ENCODE measurements at regions not wholly inside any gene's neighbourhood (a gene's known extent, or its start where the extent isn't known, plus 50 kb on each side); places are given as distances from the start of the nearest gene placed in this dataset.

DNA sequence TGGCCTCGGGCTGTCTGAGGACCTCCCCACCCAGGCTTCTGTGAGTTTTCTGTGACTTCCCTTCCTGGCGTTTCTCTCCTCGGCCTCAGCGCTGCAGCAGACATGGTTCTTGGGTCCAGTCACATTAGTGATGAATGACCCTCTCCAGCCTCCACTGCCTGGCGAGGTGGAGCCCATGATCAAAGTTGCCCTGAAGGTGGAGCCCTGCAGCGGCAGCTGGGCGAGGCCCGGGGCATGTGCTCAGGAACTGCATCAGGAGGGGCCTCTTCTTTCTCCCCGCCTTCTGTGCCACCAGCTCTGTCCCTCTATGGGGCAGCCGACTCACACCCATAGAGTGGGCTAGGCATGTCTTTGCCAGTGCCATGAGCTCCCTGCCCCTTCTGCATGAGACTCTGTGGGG, 1079.7 kb downstream of the TBC1D22A start:
- Mint-ChIP-seq H3K27ac (no peak overlapping the region), H3K9me3 (no peaks in the 10 kb centered on the region), H3K4me1 (no peaks in the 10 kb centered on the region), H3K27me3 (peaks cover 74% of the 10 kb centered on the region), H3K4me3 (no peak overlapping the region)
- no peak for DNase-seq
- ATAC-seq, result no peak

DNA sequence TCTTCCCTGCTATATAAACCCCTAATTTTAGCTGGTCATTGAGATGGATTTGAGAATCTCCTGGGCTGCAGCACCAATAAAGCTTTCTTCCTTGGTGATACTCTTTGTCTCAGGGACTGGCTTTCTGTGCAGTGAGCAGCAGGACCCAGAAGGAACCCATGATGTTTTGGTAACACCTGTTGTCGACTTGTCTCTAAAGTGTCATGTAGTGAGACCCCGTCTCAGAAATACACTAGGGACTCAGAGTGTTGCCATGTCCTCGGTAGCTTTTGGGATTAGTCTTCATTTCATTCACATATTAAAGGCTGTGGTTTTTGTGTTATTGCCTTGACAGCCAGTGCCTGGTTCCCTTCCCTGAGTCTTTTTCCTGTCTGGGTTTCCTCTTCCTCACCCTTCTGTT, 1078.7 kb downstream of the TBC1D22A start:
- Mint-ChIP-seq H3K4me3 (no peak overlapping the region), H3K9me3 (no peaks in the 10 kb centered on the region), H3K27ac (no peak overlapping the region), H3K27me3 (peaks cover 71% of the 10 kb centered on the region), H3K4me1 (no peaks in the 10 kb centered on the region)
- no peak for ATAC-seq
- DNase-seq, result no peak

DNA sequence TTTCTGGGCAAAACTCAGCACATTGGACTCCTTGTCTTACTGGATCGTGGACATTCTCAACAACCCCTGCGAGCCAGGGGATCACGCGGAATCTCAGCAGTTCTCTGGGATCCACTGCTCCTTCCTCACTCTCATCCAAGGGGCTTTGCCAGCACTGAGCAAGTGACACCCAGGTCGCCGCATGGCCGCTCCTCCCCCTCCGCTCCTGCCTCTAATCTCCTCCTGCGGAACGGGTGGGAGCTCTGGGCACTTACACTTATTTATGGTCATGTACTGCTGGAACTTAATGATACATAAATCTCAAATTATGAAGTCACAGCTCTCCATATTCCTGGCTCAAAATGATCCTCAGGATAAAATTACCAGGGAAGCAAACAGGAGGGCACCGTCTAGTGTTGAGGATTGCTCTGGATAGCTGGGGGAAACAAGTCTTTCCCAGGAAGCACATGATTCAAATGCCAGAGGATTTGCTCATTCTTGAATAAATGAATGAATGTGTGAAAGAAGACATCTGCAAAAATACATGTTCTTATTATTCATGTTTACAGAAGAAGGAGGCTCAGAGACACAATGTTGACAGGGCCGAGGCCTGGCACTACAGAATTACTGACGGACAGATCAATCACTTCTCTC, 1077.3 kb downstream of the TBC1D22A start:
- Mint-ChIP-seq H3K27ac (no peak overlapping the region), H3K4me3 (no peak overlapping the region), H3K4me1 (no peaks in the 10 kb centered on the region), H3K27me3 (peaks cover 61% of the 10 kb centered on the region), H3K9me3 (no peaks in the 10 kb centered on the region)
- ATAC-seq (no peak), DNase-seq (no peak)

DNA sequence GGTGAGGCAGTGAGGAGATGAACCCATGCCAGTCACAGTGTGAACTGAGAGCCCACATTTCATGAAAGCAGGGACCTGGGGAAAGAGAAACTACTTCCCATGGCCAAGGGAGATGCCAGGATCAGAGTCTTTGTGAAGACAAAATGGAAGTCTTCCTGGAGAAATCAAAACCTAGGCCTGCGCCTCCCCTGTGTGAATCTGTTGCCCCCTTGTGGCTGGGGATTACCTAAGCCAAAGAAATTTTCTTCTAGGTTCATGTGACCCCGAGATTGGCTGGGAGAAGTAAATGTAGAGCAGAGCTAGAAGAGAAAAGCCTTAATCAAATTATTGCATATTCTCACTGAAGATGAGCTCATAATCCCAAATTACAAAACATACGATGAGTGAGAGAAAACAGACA, 1075.3 kb downstream of the TBC1D22A start:
- H3K4me1 Mint-ChIP-seq, result no peaks in the 10 kb centered on the region
- H3K9me3 Mint-ChIP-seq, result no peaks in the 10 kb centered on the region
- no peak overlapping the region for H3K4me3 Mint-ChIP-seq
- H3K27ac Mint-ChIP-seq, result no peak overlapping the region
- H3K27me3 Mint-ChIP-seq, result peaks cover 59% of the 10 kb centered on the region
- ATAC-seq (no peak), DNase-seq (no peak)

DNA sequence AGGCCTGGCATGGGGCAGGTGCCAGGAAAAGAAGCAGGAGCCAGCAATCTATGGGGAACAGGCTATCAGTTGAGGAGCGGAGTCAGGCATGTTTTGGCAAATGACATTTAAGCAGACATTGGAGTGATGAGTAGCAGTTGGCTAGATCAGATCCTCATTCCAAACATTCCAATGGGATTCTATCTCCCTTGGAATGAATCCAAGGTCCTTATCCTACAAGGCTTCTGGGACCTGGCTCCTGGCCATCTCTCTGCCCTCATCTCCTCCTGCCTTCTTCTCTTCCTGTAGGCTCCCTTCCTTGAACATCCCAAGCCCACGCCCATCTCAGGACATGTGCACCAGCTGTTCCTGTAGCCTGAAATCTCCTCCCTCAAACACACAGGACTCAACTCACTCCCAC, 1074.5 kb downstream of the TBC1D22A start:
- Mint-ChIP-seq H3K4me1 (no peaks in the 10 kb centered on the region), H3K9me3 (no peaks in the 10 kb centered on the region), H3K27ac (no peak overlapping the region), H3K4me3 (no peak overlapping the region), H3K27me3 (peaks cover 56% of the 10 kb centered on the region)
- DNase-seq, result no peak
- ATAC-seq, result no peak

DNA sequence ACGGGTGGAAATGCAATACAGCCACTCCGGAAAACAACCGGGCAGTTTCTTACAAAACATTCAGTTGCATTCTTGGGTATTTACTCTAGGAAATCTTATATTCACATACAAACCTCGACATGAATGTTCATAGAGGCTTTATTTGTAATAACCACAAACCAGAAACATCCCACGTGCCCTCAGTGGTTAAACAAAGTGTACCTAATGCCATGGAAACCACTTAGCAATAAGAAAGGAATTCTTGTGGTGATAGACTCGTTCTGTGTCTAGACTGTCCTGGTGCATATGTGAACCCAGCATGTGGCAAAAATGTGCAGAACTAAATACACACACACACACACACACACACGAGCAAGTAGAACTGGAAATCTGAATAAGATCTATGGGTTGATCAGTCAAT, 1073.3 kb downstream of the TBC1D22A start:
- DNase-seq (no peak), ATAC-seq (no peak)
- H3K9me3 Mint-ChIP-seq, result no peaks in the 10 kb centered on the region
- no peaks in the 10 kb centered on the region for H3K4me1 Mint-ChIP-seq
- H3K27me3 Mint-ChIP-seq, result peaks cover 45% of the 10 kb centered on the region
- no peak overlapping the region for H3K4me3 Mint-ChIP-seq
- no peak overlapping the region for H3K27ac Mint-ChIP-seq

DNA sequence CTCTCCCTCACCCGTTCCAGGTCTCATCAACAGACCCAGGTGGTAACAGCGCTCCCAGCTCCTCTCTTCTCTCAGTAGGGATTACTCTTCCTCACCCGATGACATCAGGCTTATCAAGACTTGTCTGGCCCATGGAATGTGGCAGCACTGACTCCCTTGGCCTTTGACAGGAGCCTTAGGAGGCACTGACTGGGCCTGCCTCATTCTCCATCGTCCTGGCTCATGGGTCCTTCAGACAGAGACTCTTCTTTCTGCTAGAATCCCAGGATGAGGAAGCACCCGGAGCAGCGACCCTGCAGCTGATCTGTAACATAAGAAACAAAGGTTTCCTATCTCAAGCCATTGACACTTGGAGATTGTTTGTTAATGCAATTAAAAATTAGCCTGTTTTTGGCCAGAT, 1063.6 kb downstream of the TBC1D22A start:
- Mint-ChIP-seq H3K9me3 (peaks cover 5 to 7% of the 10 kb centered on the region in 2 donors), H3K4me3 (no peak overlapping the region)
- no peak for ATAC-seq

DNA sequence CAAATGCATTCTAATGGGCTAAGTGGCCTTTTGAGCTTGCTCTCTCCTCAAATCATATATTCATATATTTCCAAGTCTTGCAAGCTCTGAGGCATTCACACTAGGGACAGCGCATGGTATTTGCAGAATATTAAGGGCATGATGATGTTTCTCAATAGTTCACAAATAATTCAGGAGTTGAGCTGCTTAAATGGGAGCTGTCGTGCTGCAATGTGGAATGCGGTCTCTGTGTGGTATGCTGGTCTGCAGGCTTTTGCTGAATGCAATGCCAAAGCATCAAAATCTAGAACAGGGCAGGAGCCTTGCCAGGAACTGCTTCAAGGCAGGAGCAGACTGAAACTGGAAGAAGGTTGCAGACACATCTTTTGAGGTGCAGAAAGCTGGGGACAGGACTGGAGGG, 1060.0 kb downstream of the TBC1D22A start:
- no peak for ATAC-seq
- DNase-seq, result no peak
- no peak overlapping the region for H3K27ac Mint-ChIP-seq
- peaks cover 7 to 16% of the 10 kb centered on the region in 2 donors for H3K9me3 Mint-ChIP-seq
- no peak overlapping the region for H3K4me3 Mint-ChIP-seq
- no peaks in the 10 kb centered on the region for H3K4me1 Mint-ChIP-seq
- peaks cover 10% of the 10 kb centered on the region for H3K27me3 Mint-ChIP-seq

More for the DNA sequence above, 1063.6 kb downstream of the TBC1D22A start:
- H3K27me3 Mint-ChIP-seq, result peaks cover 10% of the 10 kb centered on the region
- H3K4me1 Mint-ChIP-seq, result no peaks in the 10 kb centered on the region
- no peak for DNase-seq
- no peak overlapping the region for H3K27ac Mint-ChIP-seq

DNA sequence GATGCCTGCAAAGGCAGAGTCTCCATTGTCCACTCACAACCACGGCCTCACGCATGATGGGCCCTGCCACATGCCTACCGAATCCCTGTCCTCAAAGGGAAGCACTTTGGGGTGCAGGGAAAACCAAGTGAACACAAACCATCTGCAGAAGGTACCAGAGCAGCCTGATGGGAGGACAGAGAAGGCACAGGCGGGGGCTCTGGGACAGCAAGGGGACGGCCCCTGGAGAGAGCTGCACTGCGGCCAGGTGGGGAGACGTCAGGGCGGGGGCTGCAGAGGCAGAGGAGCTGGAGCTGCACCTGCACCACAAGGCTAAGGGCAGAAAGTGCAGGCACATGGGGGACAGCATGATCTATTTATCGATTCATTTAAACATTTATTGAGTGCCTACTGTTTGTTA, 1056.0 kb downstream of the TBC1D22A start:
- no peak for DNase-seq
- Mint-ChIP-seq H3K9me3 (peaks cover 9 to 15% of the 10 kb centered on the region in 2 donors), H3K4me1 (no peaks in the 10 kb centered on the region), H3K4me3 (no peak overlapping the region), H3K27me3 (peaks cover 4% of the 10 kb centered on the region), H3K27ac (no peak overlapping the region)
- ATAC-seq, result no peak

DNA sequence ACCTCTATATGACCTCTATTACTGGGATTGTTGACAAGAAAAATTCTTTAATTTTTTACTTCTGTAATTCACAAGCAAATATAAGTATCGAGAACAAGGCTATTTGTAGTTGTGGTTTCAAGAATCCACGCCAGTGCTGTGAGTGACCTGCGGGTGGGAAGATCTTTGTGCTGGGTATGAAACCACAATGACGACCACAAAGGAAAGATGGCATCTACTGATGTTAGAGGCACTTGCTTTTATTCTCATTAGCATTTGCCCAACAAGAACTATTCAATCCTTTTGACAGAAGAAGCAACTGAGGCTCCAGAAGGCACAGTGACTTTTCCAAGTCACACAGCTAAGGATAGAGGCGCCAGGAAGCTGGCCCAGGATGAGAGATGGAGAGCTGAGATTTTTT, 1054.9 kb downstream of the TBC1D22A start:
- peaks cover 7 to 14% of the 10 kb centered on the region in 2 donors for H3K9me3 Mint-ChIP-seq
- H3K27ac Mint-ChIP-seq, result no peak overlapping the region
- no peaks in the 10 kb centered on the region for H3K4me1 Mint-ChIP-seq
- DNase-seq (no peak), ATAC-seq (no peak)
- H3K27me3 Mint-ChIP-seq, result no peaks in the 10 kb centered on the region
- H3K4me3 Mint-ChIP-seq, result no peak overlapping the region

DNA sequence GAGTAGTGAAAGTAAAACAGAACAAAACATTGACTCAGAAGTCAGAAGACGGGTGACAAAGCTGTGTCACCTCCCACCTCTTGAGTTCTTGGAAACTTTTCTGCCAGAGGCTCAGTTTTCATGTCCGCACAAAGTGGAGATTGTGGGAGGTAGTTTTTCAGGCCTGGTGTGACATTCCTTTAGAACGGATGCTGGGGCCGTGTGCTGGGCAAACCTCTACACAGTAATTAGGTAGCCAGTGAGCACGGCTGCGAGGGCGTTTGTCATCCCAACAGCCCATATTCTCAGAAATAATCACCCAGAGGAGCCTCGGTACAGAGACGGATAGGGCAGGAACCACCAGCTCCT, 1054.4 kb downstream of the TBC1D22A start:
- no peak for DNase-seq
- H3K27ac Mint-ChIP-seq, result no peak overlapping the region
- ATAC-seq, result no peak
- peaks cover 4% of the 10 kb centered on the region for H3K27me3 Mint-ChIP-seq
- peaks cover 7 to 14% of the 10 kb centered on the region in 2 donors for H3K9me3 Mint-ChIP-seq
- no peaks in the 10 kb centered on the region for H3K4me1 Mint-ChIP-seq
- no peak overlapping the region for H3K4me3 Mint-ChIP-seq

DNA sequence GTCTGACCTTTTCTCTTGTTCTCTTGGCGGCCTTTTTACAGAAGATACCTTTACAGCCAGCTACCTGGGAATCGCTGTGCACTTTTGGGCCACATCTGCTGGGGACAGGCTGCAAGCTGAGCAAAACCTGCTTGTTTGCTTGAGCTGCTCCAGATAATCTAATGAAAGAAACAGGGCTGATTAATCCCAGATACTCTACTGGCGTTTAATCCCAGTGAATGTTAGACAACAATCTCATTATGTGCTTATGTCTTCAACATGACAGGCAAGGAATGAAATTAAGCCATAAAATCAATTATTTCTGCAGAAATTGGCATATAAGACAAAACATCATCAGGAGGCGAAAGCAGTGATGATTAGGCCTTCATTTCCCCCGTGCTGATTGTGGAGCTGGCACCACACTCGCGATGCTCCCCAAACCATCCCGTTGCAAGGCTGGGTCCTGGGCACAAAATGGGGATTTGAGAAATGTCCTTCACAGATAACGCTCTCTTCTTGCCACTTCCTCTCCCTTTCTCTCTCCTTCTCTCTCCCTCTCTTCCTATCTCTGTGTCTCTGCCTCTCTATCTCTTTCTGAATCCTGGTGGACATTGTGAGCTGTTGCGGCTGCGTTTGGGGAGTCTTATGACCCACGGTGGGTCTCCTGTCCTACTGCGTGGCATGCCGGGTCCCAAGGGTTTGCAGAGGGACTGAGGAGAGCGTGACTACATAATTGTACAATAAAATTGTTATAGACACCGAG, 1053.8 kb downstream of the TBC1D22A start:
- Mint-ChIP-seq H3K4me1 (no peaks in the 10 kb centered on the region), H3K27ac (no peak overlapping the region), H3K9me3 (peaks cover 7 to 14% of the 10 kb centered on the region in 2 donors), H3K4me3 (no peak overlapping the region), H3K27me3 (peaks cover 9% of the 10 kb centered on the region)
- ATAC-seq (no peak), DNase-seq (no peak)

DNA sequence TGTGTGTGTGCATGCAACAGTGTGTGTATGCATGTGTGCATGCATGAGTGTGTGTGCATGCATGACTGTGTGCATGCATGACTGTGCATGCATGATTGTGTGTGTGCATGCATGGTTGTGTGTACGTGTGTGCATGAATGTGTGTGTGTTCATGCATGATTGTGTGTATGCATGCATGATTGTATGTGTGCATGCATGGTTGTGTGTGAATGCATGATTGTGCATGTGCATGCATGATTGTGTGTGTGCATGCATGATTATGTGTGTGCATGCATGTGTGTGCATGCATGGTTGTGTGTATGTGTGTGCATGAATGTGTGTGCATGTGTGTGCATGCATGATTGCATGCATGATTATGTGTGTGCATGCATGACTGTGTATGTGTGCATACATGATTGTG, 1052.0 kb downstream of the TBC1D22A start:
- Mint-ChIP-seq H3K9me3 (peaks cover 13 to 21% of the 10 kb centered on the region in 2 donors), H3K4me3 (no peak overlapping the region), H3K4me1 (no peaks in the 10 kb centered on the region), H3K27me3 (peaks cover 16% of the 10 kb centered on the region), H3K27ac (no peak overlapping the region)
- ATAC-seq (no peak), DNase-seq (no peak)

DNA sequence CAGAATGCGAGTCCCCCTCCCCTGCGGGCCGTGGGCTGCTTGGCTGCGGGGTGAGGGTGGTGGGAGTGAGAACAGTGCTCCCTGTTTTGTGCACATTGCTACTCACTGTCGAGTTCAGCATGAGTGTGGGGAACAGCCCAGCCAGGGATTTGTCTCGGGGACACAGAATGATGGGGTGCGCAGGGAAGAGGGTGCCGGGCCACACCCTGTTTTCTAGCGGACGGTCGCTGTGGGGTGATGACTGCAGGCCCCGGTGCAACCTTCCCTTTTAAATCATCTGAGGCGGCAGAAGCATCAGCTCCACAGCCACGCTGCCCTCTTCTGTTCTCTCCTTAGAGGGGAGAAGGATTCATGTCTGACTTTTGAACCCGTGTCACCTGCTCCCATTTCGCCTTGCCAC, 1051.2 kb downstream of the TBC1D22A start:
- peaks cover 13 to 23% of the 10 kb centered on the region in 2 donors for H3K9me3 Mint-ChIP-seq
- no peaks in the 10 kb centered on the region for H3K4me1 Mint-ChIP-seq
- no peak for ATAC-seq
- H3K27ac Mint-ChIP-seq, result no peak overlapping the region
- H3K27me3 Mint-ChIP-seq, result peaks cover 16% of the 10 kb centered on the region
- H3K4me3 Mint-ChIP-seq, result no peak overlapping the region
- no peak for DNase-seq

DNA sequence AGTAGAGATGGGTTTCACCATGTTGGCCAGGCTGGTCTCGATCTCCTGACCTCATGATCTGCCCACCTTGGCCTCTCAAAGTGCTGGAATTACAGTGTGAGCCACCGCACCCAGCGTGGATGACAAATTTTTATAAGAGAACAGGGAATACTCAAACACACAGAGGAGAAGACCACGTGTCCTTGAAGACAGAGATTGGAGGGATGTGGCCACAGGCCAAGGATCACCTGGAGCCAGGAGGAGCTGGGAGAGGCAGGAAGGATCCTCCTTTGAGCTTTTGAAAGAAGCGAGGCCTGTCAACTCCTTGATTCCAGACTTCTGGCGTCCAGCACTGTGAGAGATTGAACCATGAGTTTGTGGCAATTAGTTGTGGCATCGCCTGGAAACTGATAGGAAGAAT, 1049.5 kb downstream of the TBC1D22A start:
- H3K9me3 Mint-ChIP-seq, result peaks cover 9 to 10% of the 10 kb centered on the region in 2 donors
- H3K4me3 Mint-ChIP-seq, result no peak overlapping the region
- ATAC-seq (no peak), DNase-seq (no peak)
- peaks cover 23% of the 10 kb centered on the region for H3K27me3 Mint-ChIP-seq
- H3K27ac Mint-ChIP-seq, result no peak overlapping the region
- H3K4me1 Mint-ChIP-seq, result no peaks in the 10 kb centered on the region

DNA sequence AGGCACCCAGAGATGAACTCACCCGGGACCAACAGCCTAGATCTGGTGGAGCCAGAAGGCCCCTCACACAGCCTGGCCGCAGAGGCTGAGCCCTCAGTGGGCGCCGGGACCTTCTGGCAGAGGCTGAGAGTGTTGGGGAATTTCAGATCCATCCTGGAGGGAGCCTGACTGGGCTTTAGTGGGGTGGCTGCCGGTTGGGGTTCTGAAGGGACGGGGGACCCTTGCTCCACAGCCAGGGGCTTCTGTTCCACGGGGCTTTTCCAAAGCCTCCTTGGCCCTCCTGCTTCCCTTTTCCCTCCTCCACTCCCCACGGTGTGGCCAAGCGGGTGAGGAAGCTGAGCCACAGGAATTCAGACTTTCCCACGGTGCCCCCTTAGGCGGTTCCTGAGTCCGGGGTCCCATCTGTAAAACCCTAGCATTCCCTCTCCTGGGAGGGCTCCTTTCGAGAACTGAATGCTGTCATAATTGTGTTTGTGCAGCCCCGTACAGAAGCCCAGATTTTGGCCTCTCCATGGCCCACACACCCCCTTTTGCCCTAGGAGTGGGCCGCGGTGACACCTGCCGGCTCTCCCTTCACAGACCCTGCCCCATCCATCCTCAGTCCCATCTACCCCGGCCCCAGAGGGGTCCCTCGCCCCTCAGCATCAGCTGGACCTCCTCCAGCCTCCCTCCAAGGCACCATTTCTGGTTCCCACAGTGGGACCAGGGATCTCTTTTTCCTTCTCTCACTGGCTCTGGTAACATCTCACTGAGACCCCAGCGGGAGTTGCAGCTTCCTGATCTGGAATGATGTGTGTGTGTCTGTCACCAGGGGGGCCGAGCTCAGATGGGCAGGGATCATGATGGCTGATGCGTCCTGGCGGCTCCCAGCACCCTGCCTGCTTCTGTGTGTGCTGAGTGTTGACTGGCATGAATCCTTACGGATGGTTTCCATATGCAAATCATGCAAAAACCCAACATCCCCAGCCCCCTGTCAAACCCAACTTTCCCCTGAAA, 1048.4 kb downstream of the TBC1D22A start:
- Mint-ChIP-seq H3K27ac (peak overlapping the region in 1 of 2 donors; percentile 75), H3K4me1 (no peaks in the 10 kb centered on the region), H3K9me3 (peaks cover 6 to 9% of the 10 kb centered on the region in 2 donors), H3K27me3 (peaks cover 27% of the 10 kb centered on the region), H3K4me3 (no peak overlapping the region)
- ATAC-seq (no peak), DNase-seq (no peak)

Measured in stimulated activated naive CD8-positive, alpha-beta T cell treated with anti-CD3 and anti-CD28 coated beads, Interleukin-15, amount 100 ng/mL, for 72 hours (primary cell).